ENCODE measurements at regions not wholly inside any gene's neighbourhood (a gene's known extent, or its start where the extent isn't known, plus 50 kb on each side); places are given as distances from the start of the nearest gene placed in this dataset.

DNA sequence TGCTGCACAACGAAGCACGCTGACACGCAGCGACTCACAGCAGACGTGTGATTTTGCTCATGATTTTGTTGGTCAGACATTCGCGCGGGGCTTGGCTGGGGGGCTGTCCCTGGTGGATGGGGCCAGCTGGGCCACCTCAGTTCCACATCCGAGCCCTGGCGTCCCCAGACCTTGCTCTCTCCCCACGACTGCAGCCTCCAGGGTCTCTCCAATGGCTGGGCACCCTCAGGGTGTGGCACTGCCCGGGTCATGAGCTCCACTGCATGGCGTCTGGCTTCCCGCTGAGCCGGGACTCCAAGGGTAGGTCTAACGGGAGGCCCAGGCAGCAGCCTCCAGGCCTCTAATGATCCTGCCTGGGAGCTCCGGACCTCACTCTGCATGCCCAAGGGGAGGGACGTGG, 173.0 kb upstream of the AJAP1 start:
- no peak overlapping the region for H3K4me2 ChIP-seq
- no peaks in the 10 kb centered on the region for H3K36me3 ChIP-seq (ENCODE audit: insufficient read depth)
- no peaks in the 10 kb centered on the region for H3K79me2 ChIP-seq (ENCODE audit: insufficient read depth, low read depth)
- H4K20me1 ChIP-seq (ENCODE audit: insufficient read depth) = no peaks in the 10 kb centered on the region
- H2AFZ ChIP-seq (ENCODE audit: low read depth) = no peak overlapping the region
- no peak overlapping the region for H3K9ac ChIP-seq
- H3K4me1 ChIP-seq (ENCODE audit: low read depth, poor library complexity, severe bottlenecking) = no peaks in the 10 kb centered on the region
- no peak for TF ChIP-seq CTCF (conservative IDR thresholded peaks at IDR 0.05; ENCODE audit: low read depth, low read length)
- no peak overlapping the region for H3K4me3 ChIP-seq (IDR thresholded peaks at IDR 0.05; ENCODE audit: insufficient read depth, low read depth, low read length)
- no peak overlapping the region for H3K27ac ChIP-seq
- H3K27me3 ChIP-seq (ENCODE audit: insufficient read depth, low read depth) = no peaks in the 10 kb centered on the region

DNA sequence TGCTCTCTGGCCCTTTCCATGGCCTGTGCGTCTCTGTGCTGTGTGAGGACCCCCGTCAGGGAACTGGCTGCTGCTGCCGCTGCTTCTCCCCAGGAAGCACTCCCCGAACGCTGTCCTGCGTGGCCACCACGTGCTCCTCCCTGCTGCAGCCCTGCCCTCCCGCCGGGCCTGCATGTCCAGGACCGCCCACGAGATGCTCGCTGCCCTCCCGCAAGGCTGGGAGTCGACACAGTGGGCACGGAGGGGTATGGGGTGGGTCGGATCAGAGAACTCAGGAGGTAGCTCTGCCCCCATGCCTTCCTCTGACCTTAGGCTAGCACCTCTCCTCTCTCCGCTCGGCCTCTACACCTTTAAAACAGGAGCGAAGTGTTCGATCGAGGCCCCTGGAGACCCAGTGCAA, 171.9 kb upstream of the AJAP1 start:
- Histone ChIP-seq H2AFZ (ENCODE audit: low read depth) (no peak overlapping the region), H3K4me1 (ENCODE audit: low read depth, poor library complexity, severe bottlenecking) (no peaks in the 10 kb centered on the region), H3K9ac (no peak overlapping the region), H3K4me2 (no peak overlapping the region), H3K4me3 (IDR thresholded peaks at IDR 0.05; ENCODE audit: insufficient read depth, low read depth, low read length) (no peak overlapping the region), H4K20me1 (ENCODE audit: insufficient read depth) (no peaks in the 10 kb centered on the region), H3K27me3 (ENCODE audit: insufficient read depth, low read depth) (no peaks in the 10 kb centered on the region), H3K27ac (no peak overlapping the region), H3K36me3 (ENCODE audit: insufficient read depth) (no peaks in the 10 kb centered on the region), H3K79me2 (ENCODE audit: insufficient read depth, low read depth) (no peaks in the 10 kb centered on the region)
- no peak for TF ChIP-seq CTCF (conservative IDR thresholded peaks at IDR 0.05; ENCODE audit: low read depth, low read length)

DNA sequence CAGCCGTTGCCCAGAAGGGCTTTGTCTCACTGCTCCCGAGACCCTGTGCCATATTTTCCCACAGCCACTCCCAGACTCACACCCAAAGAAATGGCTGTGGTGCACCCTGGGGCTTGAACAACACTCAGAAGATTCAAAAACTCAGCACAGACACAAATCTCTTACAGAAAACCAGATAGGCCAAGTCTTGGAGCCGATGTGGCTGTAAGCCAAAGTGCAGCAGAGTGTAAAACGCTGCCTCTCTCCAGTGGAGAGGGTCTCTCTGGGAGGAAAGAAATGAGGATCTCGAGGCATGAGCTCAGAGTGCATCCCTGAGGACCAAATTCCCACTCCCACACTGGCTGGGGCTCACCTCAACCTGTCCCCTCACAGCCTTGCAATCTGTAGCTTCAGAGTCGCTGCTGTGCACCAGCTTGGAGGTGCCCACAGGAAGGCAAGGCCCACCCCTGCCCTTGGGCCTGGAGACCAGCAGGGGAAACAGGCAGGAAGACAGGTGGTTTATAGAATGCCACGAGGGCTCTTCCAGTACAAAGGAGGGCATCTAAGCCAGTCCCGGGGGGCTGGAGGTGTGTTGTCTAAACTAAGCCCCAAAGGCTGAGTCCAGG, 171.3 kb upstream of the AJAP1 start:
- H3K79me2 ChIP-seq (ENCODE audit: insufficient read depth, low read depth) = no peaks in the 10 kb centered on the region
- H3K9ac ChIP-seq = no peak overlapping the region
- no peaks in the 10 kb centered on the region for H4K20me1 ChIP-seq (ENCODE audit: insufficient read depth)
- H3K27ac ChIP-seq = no peak overlapping the region
- no peaks in the 10 kb centered on the region for H3K4me1 ChIP-seq (ENCODE audit: low read depth, poor library complexity, severe bottlenecking)
- no peak for TF ChIP-seq CTCF (conservative IDR thresholded peaks at IDR 0.05; ENCODE audit: low read depth, low read length)
- H3K4me2 ChIP-seq = no peak overlapping the region
- no peaks in the 10 kb centered on the region for H3K27me3 ChIP-seq (ENCODE audit: insufficient read depth, low read depth)
- no peak overlapping the region for H2AFZ ChIP-seq (ENCODE audit: low read depth)
- H3K36me3 ChIP-seq (ENCODE audit: insufficient read depth) = no peaks in the 10 kb centered on the region
- no peak overlapping the region for H3K4me3 ChIP-seq (IDR thresholded peaks at IDR 0.05; ENCODE audit: insufficient read depth, low read depth, low read length)

DNA sequence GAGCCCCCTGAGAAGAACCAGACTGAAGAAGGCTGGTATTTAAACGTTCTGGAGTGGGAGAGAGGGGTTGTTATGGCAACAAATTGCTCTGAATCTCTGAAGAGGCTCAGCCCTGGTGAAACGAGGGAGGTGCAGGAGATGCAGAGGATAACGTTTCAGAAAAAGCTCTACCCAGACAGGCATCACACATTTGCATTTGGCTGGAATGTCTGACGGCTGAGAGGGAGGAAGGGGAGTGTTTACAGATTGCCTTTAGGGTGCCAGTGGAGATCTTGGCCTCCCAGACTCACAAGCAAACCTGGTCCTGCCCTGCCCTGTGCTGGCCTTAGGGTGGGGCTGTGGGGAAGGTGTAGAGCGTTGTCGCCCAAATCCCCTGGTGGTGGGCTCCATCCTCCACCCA, 169.0 kb upstream of the AJAP1 start:
- Histone ChIP-seq H3K4me3 (IDR thresholded peaks at IDR 0.05; ENCODE audit: insufficient read depth, low read depth, low read length) (no peak overlapping the region), H3K27ac (no peak overlapping the region), H3K79me2 (ENCODE audit: insufficient read depth, low read depth) (no peaks in the 10 kb centered on the region), H3K9ac (no peak overlapping the region), H3K4me1 (ENCODE audit: low read depth, poor library complexity, severe bottlenecking) (no peaks in the 10 kb centered on the region), H4K20me1 (ENCODE audit: insufficient read depth) (no peaks in the 10 kb centered on the region), H2AFZ (ENCODE audit: low read depth) (no peak overlapping the region), H3K4me2 (no peak overlapping the region), H3K27me3 (ENCODE audit: insufficient read depth, low read depth) (no peaks in the 10 kb centered on the region), H3K36me3 (ENCODE audit: insufficient read depth) (no peaks in the 10 kb centered on the region)
- TF ChIP-seq CTCF (conservative IDR thresholded peaks at IDR 0.05; ENCODE audit: low read depth, low read length) = no peak
